T-helper 1 cell treated with Interleukin-12 subunit alpha and Interleukin-12 subunit beta and Interleukin-4 antibody, amounts not matched to agents 30 μg/mL and 1 μg/mL, for 36 hours (primary cell): ENCODE measurements at regions not wholly inside any gene's neighbourhood (a gene's known extent, or its start where the extent isn't known, plus 50 kb on each side); places are given as distances from the start of the nearest gene placed in this dataset.
"Not testable (repeated sequence)": the region's sequence is repeated elsewhere in the genome, so short reads cannot be mapped to it uniquely, and the experiment has no call there.

Experiments used
- H3K27ac Mint-ChIP-seq: one replicate; pipeline ENCODE4 v1.8.0; 2021; ENCODE audit warnings: mild to moderate bottlenecking, mixed read lengths
- H3K27me3 Mint-ChIP-seq: one replicate; pipeline ENCODE4 v1.8.0; 2021; ENCODE audit warnings: low read depth, mixed read lengths
- H3K36me3 Mint-ChIP-seq: one replicate; pipeline ENCODE4 v1.8.0; 2021; ENCODE audit warnings: low read depth, mixed read lengths
- H3K4me1 Mint-ChIP-seq: one replicate; pipeline ENCODE4 v1.8.0; 2021; ENCODE audit warnings: low read depth, mixed read lengths
- H3K4me3 Mint-ChIP-seq: one replicate; pipeline ENCODE4 v1.8.0; 2021; ENCODE audit warnings: mild to moderate bottlenecking, moderate library complexity, mixed read lengths
- H3K9me3 Mint-ChIP-seq: one replicate; pipeline ENCODE4 v1.8.0; 2021; ENCODE audit warnings: mixed read lengths

GRCh38 chr7:118350260-118350659 lies 125.8 kb downstream of the ANKRD7 start:
- H3K27me3 Mint-ChIP-seq = no peaks in the 10 kb centered on the region
- no peak overlapping the region for H3K27ac Mint-ChIP-seq
- no peak overlapping the region for H3K4me3 Mint-ChIP-seq
- H3K36me3 Mint-ChIP-seq = no peaks in the 10 kb centered on the region
- no peaks in the 10 kb centered on the region for H3K9me3 Mint-ChIP-seq
- peaks cover 3% of the 10 kb centered on the region for H3K4me1 Mint-ChIP-seq

GRCh38 chr7:118352867-118353453 lies 128.5 kb downstream of the ANKRD7 start:
- H3K4me1 Mint-ChIP-seq = peaks cover 3% of the 10 kb centered on the region
- no peaks in the 10 kb centered on the region for H3K36me3 Mint-ChIP-seq
- H3K27me3 Mint-ChIP-seq = no peaks in the 10 kb centered on the region
- no peak overlapping the region for H3K4me3 Mint-ChIP-seq
- H3K27ac Mint-ChIP-seq = no peak overlapping the region
- no peaks in the 10 kb centered on the region for H3K9me3 Mint-ChIP-seq

- no peak overlapping the region for H3K4me3 Mint-ChIP-seq
- no peaks in the 10 kb centered on the region for H3K27me3 Mint-ChIP-seq
- no peaks in the 10 kb centered on the region for H3K4me1 Mint-ChIP-seq
- no peaks in the 10 kb centered on the region for H3K9me3 Mint-ChIP-seq
- no peaks in the 10 kb centered on the region for H3K36me3 Mint-ChIP-seq
- H3K27ac Mint-ChIP-seq = no peak overlapping the region
These were observed 141.9 kb downstream of the ANKRD7 start for GRCh38 chr7:118366363-118366762.

DNA sequence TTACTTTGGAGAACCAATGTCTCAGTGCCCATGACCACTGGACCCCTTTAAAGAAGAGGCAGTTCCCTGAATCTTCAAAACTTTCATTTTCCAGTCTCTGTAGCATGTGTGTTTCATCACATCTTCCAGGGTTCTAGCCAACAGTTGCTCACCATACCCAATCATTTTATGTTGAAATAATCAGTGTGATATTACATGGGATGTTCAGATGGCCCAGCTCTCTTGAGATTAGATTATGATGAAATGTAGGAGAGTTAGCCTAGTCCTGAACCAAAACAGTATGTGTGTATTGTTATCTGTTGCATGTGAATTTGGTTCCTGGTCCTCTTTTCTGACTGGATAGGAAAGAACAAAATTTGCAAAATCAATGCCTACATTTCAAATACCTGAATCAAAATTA lies 144.5 kb downstream of the ANKRD7 start:
- Mint-ChIP-seq H3K9me3 (no peaks in the 10 kb centered on the region), H3K36me3 (no peaks in the 10 kb centered on the region), H3K27ac (no peak overlapping the region), H3K4me3 (no peak overlapping the region), H3K27me3 (no peaks in the 10 kb centered on the region), H3K4me1 (peaks cover 2% of the 10 kb centered on the region)

DNA sequence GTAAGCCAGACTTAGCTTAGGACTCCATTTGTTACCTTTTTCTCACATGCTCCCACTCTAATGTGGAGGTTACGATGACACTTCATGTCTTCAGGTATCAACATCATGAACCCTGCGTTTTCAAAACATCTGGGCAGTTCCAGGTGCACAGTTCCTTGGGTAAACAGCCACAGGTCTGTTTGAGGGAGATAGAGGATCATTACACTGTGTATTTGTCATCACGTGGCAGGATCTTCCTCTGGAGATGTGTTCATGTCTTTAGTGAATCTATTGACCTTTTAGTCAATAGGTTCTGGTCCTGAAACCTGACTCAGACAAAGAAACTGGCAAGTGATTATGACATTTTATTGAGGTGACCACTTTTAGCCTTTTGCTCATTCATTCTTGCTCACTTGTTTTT lies 145.5 kb downstream of the ANKRD7 start:
- no peak overlapping the region for H3K4me3 Mint-ChIP-seq
- peaks cover 2% of the 10 kb centered on the region for H3K4me1 Mint-ChIP-seq
- no peaks in the 10 kb centered on the region for H3K9me3 Mint-ChIP-seq
- H3K27me3 Mint-ChIP-seq = no peaks in the 10 kb centered on the region
- H3K27ac Mint-ChIP-seq = no peak overlapping the region
- H3K36me3 Mint-ChIP-seq = no peaks in the 10 kb centered on the region

DNA sequence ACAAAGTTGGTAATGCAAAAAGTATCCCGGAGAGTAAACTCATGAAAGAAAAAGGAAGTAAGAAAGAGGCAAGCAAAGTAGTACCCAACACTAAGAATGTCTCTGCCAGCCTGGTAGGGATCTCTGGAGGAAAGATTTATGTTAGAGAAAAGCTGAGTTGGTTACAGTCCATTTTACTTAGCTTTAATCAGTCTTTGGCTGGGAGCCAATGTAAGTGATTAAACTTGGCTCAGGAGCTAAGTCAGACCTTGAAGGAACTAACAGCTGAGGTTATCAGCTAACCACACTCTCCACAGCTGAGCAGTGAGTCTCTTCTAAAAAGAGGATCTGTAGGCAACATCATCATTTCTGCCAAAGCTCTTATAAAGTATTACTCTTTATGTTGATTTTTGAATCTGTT lies 148.0 kb downstream of the ANKRD7 start:
- no peaks in the 10 kb centered on the region for H3K9me3 Mint-ChIP-seq
- H3K27ac Mint-ChIP-seq = no peak overlapping the region
- no peaks in the 10 kb centered on the region for H3K27me3 Mint-ChIP-seq
- H3K36me3 Mint-ChIP-seq = no peaks in the 10 kb centered on the region
- H3K4me1 Mint-ChIP-seq = peaks cover 2% of the 10 kb centered on the region
- H3K4me3 Mint-ChIP-seq = no peak overlapping the region

DNA sequence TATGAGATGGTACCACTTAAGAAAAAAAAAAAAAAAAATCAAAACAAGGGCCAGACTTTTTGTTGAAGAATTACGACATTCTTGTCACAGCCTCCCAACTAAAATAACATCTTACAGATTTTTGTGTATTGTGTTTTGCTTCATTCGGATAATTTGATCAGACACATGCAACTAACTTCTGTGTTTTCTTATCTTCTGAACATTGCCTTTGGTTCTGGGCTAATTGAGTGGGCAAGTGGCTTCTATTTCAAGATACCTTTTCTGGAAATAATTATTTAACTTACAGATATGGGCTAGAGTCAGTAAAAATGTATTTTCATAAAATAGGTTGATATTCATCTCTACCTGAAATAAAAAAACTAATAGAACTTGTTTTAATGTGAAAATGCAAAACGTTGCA lies 165.1 kb downstream of the ANKRD7 start:
- no peak overlapping the region for H3K27ac Mint-ChIP-seq
- no peak overlapping the region for H3K4me3 Mint-ChIP-seq
- no peaks in the 10 kb centered on the region for H3K27me3 Mint-ChIP-seq
- no peaks in the 10 kb centered on the region for H3K9me3 Mint-ChIP-seq
- H3K36me3 Mint-ChIP-seq = no peaks in the 10 kb centered on the region
- H3K4me1 Mint-ChIP-seq = no peaks in the 10 kb centered on the region

DNA sequence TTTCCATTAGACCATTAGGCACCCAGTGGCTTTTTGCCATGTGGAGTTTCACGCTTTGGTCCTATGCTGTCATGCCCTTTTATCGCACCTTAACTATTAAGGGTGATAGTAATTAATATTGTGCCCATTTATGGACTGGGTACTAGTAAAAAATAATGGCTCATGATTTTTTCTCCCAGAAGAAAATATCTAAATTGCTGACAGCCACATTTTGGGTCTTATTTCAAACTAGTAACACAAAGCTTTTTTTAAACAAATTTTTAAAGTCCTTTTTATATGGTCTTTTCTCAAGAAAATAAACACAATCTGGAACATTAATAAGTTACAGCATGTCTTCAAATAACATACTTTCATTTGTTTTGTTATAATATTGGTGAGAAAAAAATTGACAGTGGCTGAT lies 179.7 kb downstream of the ANKRD7 start:
- Mint-ChIP-seq H3K27ac (no peak overlapping the region), H3K9me3 (no peaks in the 10 kb centered on the region), H3K36me3 (no peaks in the 10 kb centered on the region), H3K4me3 (no peak overlapping the region), H3K27me3 (no peaks in the 10 kb centered on the region), H3K4me1 (no peaks in the 10 kb centered on the region)

GRCh38 chr7:118418433-118418832 lies 193.9 kb downstream of the ANKRD7 start:
- no peaks in the 10 kb centered on the region for H3K36me3 Mint-ChIP-seq
- no peak overlapping the region for H3K4me3 Mint-ChIP-seq
- H3K4me1 Mint-ChIP-seq = no peaks in the 10 kb centered on the region
- H3K27me3 Mint-ChIP-seq = no peaks in the 10 kb centered on the region
- H3K27ac Mint-ChIP-seq = no peak overlapping the region
- H3K9me3 Mint-ChIP-seq = no peaks in the 10 kb centered on the region

DNA sequence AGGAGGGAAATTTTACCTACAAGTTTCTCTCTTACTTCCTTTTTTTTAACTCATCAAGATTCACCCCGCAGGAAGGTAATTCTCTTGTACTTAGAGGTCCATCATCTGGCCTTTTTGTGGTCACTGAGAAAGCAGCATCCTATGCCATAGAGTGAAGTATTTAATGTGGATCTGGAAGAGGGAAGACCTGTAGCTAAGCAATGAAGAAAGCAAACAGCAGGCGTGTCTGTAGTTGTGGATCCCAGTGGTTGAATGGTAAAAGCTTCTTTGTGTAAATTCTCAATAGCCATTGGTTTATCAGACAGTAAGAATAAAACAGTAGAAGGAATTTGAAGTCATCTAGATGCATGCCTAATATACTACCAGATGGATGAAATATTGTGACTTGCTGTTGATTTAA lies 196.4 kb downstream of the ANKRD7 start:
- Mint-ChIP-seq H3K4me1 (no peaks in the 10 kb centered on the region), H3K36me3 (no peaks in the 10 kb centered on the region), H3K27me3 (no peaks in the 10 kb centered on the region), H3K9me3 (no peaks in the 10 kb centered on the region), H3K4me3 (no peak overlapping the region), H3K27ac (no peak overlapping the region)

GRCh38 chr7:118429141-118429540 lies 204.6 kb downstream of the ANKRD7 start:
- Mint-ChIP-seq H3K27me3 (no peaks in the 10 kb centered on the region), H3K4me3 (no peak overlapping the region), H3K27ac (no peak overlapping the region), H3K4me1 (no peaks in the 10 kb centered on the region), H3K36me3 (no peaks in the 10 kb centered on the region), H3K9me3 (peaks cover 4% of the 10 kb centered on the region)

DNA sequence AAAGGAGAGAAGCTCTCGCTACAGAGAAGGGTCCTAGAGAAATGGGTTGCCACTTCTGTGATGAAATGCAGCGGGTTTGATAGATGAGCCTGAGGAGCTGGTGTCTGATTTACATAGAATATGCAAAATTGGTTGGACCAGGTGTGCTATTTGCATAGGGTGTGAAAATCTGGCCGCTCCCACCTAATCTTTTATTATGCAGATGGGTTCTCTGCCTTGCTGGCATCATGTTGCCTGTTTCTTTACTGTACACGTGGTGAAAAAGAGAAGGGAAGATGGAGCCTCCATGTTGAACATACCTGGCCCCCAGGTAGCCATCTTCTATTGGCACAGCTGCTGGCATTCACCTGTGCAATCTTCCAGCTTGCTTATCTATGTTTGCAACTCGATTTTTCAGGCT lies 212.2 kb downstream of the ANKRD7 start:
- no peak overlapping the region for H3K27ac Mint-ChIP-seq
- no peak overlapping the region for H3K4me3 Mint-ChIP-seq
- peaks cover 4% of the 10 kb centered on the region for H3K9me3 Mint-ChIP-seq
- no peaks in the 10 kb centered on the region for H3K4me1 Mint-ChIP-seq
- H3K27me3 Mint-ChIP-seq = no peaks in the 10 kb centered on the region
- no peaks in the 10 kb centered on the region for H3K36me3 Mint-ChIP-seq

GRCh38 chr7:118449030-118449429 lies 224.5 kb downstream of the ANKRD7 start:
- H3K27ac Mint-ChIP-seq, H3K4me1 Mint-ChIP-seq, H3K4me3 Mint-ChIP-seq, H3K36me3 Mint-ChIP-seq, H3K27me3 Mint-ChIP-seq, H3K9me3 Mint-ChIP-seq: not testable (repeated sequence)

- Mint-ChIP-seq H3K9me3 (peaks cover 7% of the 10 kb centered on the region), H3K4me3 (no peak overlapping the region), H3K27me3 (no peaks in the 10 kb centered on the region), H3K4me1 (no peaks in the 10 kb centered on the region), H3K36me3 (no peaks in the 10 kb centered on the region), H3K27ac (no peak overlapping the region)
These were observed 225.5 kb downstream of the ANKRD7 start for GRCh38 chr7:118449797-118450567.

DNA sequence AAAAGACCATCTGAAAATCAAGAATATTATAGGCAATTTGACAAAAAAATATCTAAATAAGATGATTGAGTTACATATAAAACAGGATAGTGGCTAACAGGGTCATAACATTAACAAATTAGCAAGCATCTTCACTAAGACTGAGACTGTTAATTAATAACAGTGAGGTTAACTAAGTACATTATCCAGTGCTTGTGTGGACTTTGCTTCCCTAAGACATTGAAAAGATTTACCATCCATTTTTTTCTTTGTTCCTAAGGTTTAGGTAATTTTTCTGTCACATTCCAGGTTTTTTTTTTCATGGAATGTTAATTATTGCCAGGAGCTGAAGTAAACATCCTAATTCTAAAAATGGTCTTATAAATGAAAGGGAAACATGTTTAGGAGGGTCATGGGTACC lies 227.6 kb downstream of the ANKRD7 start:
- H3K9me3 Mint-ChIP-seq = peaks cover 7% of the 10 kb centered on the region
- no peaks in the 10 kb centered on the region for H3K27me3 Mint-ChIP-seq
- H3K4me1 Mint-ChIP-seq = no peaks in the 10 kb centered on the region
- no peaks in the 10 kb centered on the region for H3K36me3 Mint-ChIP-seq
- no peak overlapping the region for H3K27ac Mint-ChIP-seq
- no peak overlapping the region for H3K4me3 Mint-ChIP-seq
